Muscle layer of duodenum (tissue), 2 donors: ENCODE measurements at regions not wholly inside any gene's neighbourhood (a gene's known extent, or its start where the extent isn't known, plus 50 kb on each side); places are given as distances from the start of the nearest gene placed in this dataset.

ENCODE experiments used
- H3K27ac ChIP-seq: one replicate; pipeline ENCODE4 v1.7.0; 2013; ENCODE audit warnings: mild to moderate bottlenecking, low read length
- H3K27me3 ChIP-seq: one replicate; pipeline ENCODE4 v1.7.0; 2013; ENCODE audit warnings: low read depth, mild to moderate bottlenecking, control low read depth, low read length
- H3K36me3 ChIP-seq, 2 donors: one replicate each; pipeline ENCODE4 v1.7.0; 2013; ENCODE audit warnings: low read length in 2 of 2, control low read depth in 1 of 2, mild to moderate bottlenecking in 1 of 2; ENCODE audit not compliant: insufficient read depth in 2 of 2, control insufficient read depth in 1 of 2
- H3K4me1 ChIP-seq, 2 donors: one replicate each; pipeline ENCODE4 v1.7.0; 2013; ENCODE audit warnings: low read length in 2 of 2, mild to moderate bottlenecking in 2 of 2, control low read depth in 1 of 2, moderate library complexity in 1 of 2; ENCODE audit not compliant: insufficient read depth in 2 of 2, control insufficient read depth in 1 of 2
- H3K4me3 ChIP-seq, 2 donors: one replicate each; pipeline ENCODE4 v1.7.0; 2013; ENCODE audit warnings: low read length in 2 of 2, low read depth in 1 of 2, mild to moderate bottlenecking in 1 of 2
- H3K9me3 ChIP-seq, 2 donors: one replicate each; pipeline ENCODE4 v1.7.0; 2013; ENCODE audit warnings: low read length in 2 of 2, control low read depth in 1 of 2, mild to moderate bottlenecking in 1 of 2; ENCODE audit not compliant: control insufficient read depth in 1 of 2
- donor health status: healthy.

- H3K36me3 ChIP-seq: no peaks in the 10 kb centered on the region
- H3K4me1 ChIP-seq: no peaks in the 10 kb centered on the region
- no peak overlapping the region for H3K27ac ChIP-seq
- H3K27me3 ChIP-seq: no peaks in the 10 kb centered on the region
- H3K9me3 ChIP-seq: no peaks in the 10 kb centered on the region
- no peak overlapping the region for H3K4me3 ChIP-seq
These were observed 118.8 kb upstream of the ADAMTS19 start for GRCh38 chr5:129341306-129341705.

DNA sequence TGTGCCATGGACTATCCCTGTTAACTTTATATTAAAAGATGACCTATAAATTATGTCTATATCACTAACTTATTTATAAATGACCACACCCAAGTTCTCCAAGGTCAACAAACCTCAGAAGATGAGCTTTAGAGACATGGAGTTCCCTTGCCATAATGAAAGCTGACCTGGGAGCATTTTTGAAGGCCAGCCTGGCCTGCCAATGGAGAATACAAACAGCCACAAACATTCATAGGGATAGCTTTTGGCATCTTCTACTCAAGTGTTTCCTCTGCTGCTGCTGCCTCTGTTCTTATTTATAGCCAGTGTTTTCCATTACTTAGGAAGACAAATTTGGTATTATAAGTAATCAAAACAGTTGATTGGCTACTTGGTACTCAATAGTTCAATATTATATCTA lies 117.3 kb upstream of the ADAMTS19 start:
- H3K36me3 ChIP-seq: no peaks in the 10 kb centered on the region
- no peaks in the 10 kb centered on the region for H3K9me3 ChIP-seq
- H3K27me3 ChIP-seq: no peaks in the 10 kb centered on the region
- no peak overlapping the region for H3K27ac ChIP-seq
- H3K4me3 ChIP-seq: no peak overlapping the region
- no peaks in the 10 kb centered on the region for H3K4me1 ChIP-seq

DNA sequence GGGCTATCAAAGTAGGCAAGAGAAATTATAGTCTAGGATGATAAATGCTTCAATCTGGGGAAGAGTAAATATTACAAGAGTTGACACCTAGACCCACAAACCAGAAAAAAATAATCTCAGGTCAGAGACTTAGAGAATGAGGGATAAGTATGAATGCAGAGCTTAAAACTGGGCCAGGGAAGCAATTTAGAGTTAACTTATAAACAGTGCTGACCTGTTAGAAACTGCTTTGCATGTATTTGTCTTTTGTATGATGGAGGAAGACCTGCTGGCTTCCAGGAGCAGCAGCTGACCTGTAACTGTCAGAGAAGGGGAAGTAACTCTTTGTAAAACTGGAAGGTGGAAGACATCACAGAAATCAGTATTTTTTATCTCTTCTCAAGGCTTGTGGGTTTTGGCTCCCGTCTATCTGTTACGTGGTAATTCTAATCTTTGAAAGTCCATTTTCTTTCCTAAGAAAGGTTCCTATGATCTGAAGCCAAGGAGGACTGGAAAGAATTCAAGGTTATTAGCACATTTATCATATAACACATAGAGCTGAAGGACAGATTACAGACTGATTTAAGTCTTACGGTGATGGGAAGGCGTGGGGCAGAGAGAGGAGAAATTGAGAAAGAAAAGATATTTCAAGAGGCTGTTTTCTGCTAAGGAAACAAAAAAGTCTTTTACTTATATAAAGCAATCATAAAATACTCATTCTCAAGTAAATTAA lies 114.7 kb upstream of the ADAMTS19 start:
- Histone ChIP-seq H3K9me3 (peaks cover 0 to 5% of the 10 kb centered on the region in 2 donors), H3K36me3 (no peaks in the 10 kb centered on the region), H3K4me3 (no peak overlapping the region), H3K27me3 (no peaks in the 10 kb centered on the region), H3K27ac (no peak overlapping the region), H3K4me1 (no peaks in the 10 kb centered on the region)

GRCh38 chr5:129356846-129357245 lies 103.3 kb upstream of the ADAMTS19 start:
- H3K4me3 ChIP-seq: no peak overlapping the region
- H3K27me3 ChIP-seq: no peaks in the 10 kb centered on the region
- H3K9me3 ChIP-seq: no peaks in the 10 kb centered on the region
- H3K27ac ChIP-seq: no peak overlapping the region
- no peaks in the 10 kb centered on the region for H3K36me3 ChIP-seq
- H3K4me1 ChIP-seq: no peaks in the 10 kb centered on the region

GRCh38 chr5:129358069-129358468 lies 102.0 kb upstream of the ADAMTS19 start:
- Histone ChIP-seq H3K9me3 (no peaks in the 10 kb centered on the region), H3K4me3 (no peak overlapping the region), H3K27me3 (no peaks in the 10 kb centered on the region), H3K4me1 (no peaks in the 10 kb centered on the region), H3K36me3 (no peaks in the 10 kb centered on the region), H3K27ac (no peak overlapping the region)

DNA sequence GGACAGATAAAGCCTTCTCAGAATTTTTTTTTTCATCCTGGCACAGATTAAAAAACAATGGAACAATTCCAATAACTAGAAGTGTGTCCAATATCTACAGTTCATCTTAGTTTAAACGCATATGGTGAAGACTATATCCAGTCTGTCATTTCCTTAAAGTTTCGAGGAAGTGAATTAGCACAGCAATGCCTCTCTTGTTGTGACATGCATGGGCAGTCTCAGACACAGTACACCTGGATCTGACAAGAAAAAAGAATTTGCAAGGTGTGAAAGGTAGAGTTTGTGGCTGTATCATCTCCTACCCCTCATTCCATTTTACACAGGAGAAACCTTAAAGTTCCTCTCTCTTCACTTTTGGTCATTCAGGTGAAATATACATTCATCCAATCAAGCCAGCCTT lies 100.6 kb upstream of the ADAMTS19 start:
- H3K27me3 ChIP-seq: no peaks in the 10 kb centered on the region
- H3K4me1 ChIP-seq: no peaks in the 10 kb centered on the region
- H3K4me3 ChIP-seq: no peak overlapping the region
- H3K9me3 ChIP-seq: no peaks in the 10 kb centered on the region
- no peaks in the 10 kb centered on the region for H3K36me3 ChIP-seq
- H3K27ac ChIP-seq: no peak overlapping the region

GRCh38 chr5:129361441-129362025 lies 98.6 kb upstream of the ADAMTS19 start:
- no peaks in the 10 kb centered on the region for H3K36me3 ChIP-seq
- no peaks in the 10 kb centered on the region for H3K4me1 ChIP-seq
- H3K27ac ChIP-seq: no peak overlapping the region
- H3K27me3 ChIP-seq: no peaks in the 10 kb centered on the region
- H3K4me3 ChIP-seq: no peak overlapping the region
- peaks cover 0 to 3% of the 10 kb centered on the region in 2 donors for H3K9me3 ChIP-seq

GRCh38 chr5:129362456-129362855 lies 97.6 kb upstream of the ADAMTS19 start:
- Histone ChIP-seq H3K4me1 (no peaks in the 10 kb centered on the region), H3K4me3 (no peak overlapping the region), H3K27ac (no peak overlapping the region), H3K36me3 (no peaks in the 10 kb centered on the region), H3K27me3 (no peaks in the 10 kb centered on the region), H3K9me3 (peaks cover 0 to 3% of the 10 kb centered on the region in 2 donors)

DNA sequence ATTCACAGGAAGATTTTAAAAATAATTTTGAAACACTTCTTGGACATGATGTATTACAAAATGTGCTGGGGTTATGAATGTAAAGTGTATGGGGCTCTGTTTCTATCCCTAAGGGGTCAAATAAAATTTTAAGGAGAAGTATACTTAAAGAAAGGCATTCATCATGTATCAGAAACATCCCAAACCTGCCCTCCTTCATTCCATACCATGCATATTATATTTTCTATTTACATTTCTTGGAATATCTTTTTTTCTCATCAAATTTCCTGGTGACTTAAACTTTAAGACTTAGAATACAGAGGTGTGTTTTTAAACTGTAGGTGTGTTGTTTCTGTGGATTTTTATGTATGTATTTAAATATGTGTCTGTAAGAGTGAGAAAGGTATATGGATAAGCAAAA lies 96.1 kb upstream of the ADAMTS19 start:
- no peak overlapping the region for H3K4me3 ChIP-seq
- H3K36me3 ChIP-seq: no peaks in the 10 kb centered on the region
- H3K4me1 ChIP-seq: no peaks in the 10 kb centered on the region
- no peak overlapping the region for H3K27ac ChIP-seq
- H3K9me3 ChIP-seq: peaks cover 0 to 3% of the 10 kb centered on the region in 2 donors
- H3K27me3 ChIP-seq: no peaks in the 10 kb centered on the region

GRCh38 chr5:129367883-129368282 lies 92.2 kb upstream of the ADAMTS19 start:
- Histone ChIP-seq H3K36me3 (no peaks in the 10 kb centered on the region), H3K27me3 (no peaks in the 10 kb centered on the region), H3K4me3 (no peak overlapping the region), H3K4me1 (no peaks in the 10 kb centered on the region), H3K27ac (no peak overlapping the region), H3K9me3 (peaks cover 0 to 3% of the 10 kb centered on the region in 2 donors)

DNA sequence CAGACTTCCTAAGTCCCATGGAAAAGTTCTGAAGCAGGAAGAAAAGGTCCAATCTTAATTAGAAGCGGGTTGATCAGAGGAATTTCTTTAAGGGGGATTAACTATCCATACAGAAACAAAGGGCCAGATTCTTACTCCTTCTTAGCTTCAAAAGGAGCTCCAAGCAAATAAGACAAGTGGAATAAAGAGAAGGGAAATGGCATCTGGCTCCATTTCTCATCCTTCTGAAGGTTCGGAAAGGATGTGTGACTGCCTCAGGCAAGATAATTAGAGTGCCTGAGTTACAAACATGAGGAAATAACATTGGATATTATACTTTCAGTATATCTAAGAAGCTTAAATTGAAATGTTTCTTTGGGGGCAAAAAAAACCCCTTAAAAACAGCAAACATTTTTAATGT lies 88.1 kb upstream of the ADAMTS19 start:
- no peaks in the 10 kb centered on the region for H3K4me1 ChIP-seq
- no peaks in the 10 kb centered on the region for H3K9me3 ChIP-seq
- no peaks in the 10 kb centered on the region for H3K36me3 ChIP-seq
- no peaks in the 10 kb centered on the region for H3K27me3 ChIP-seq
- no peak overlapping the region for H3K27ac ChIP-seq
- no peak overlapping the region for H3K4me3 ChIP-seq

DNA sequence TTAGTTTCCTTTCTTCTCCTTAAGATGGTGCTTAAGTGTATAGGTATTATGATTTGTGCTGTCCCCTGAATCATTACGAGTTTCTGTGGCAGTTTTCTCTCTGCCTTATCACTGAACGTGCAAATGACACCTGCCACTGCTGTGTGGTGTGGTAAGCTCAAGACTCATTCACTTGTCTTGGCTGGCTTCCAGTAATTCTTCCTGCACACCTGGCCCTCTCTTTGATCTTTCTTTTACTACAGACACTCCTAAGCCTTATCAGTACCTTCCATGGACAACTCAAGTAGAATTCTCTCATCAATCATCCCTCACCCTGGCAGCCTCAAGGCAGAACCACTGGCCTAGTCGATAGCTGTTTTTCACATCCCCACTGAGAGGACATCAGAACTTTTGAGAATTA lies 82.6 kb upstream of the ADAMTS19 start:
- no peaks in the 10 kb centered on the region for H3K36me3 ChIP-seq
- H3K27me3 ChIP-seq: no peaks in the 10 kb centered on the region
- no peak overlapping the region for H3K27ac ChIP-seq
- no peaks in the 10 kb centered on the region for H3K9me3 ChIP-seq
- H3K4me3 ChIP-seq: no peak overlapping the region
- H3K4me1 ChIP-seq: no peaks in the 10 kb centered on the region
